MM.1S (cell line): ENCODE measurements at regions not wholly inside any gene's neighbourhood (a gene's known extent, or its start where the extent isn't known, plus 50 kb on each side); places are given as distances from the start of the nearest gene placed in this dataset.

ENCODE experiments used
- CTCF ChIP-seq: fragments of 300-600 bp; sonication (generic); IDR thresholded peaks from 2 replicates; pipeline ENCODE4 v1.5.1; 2016; ENCODE audit warnings: antibody characterized with exemption, low read length, mixed read lengths
- EZH2 ChIP-seq: fragments of 300-600 bp; sonication (generic); optimal IDR thresholded peaks from 2 replicates; pipeline ENCODE3; 2017; ENCODE audit warnings: low read depth, mild to moderate bottlenecking, antibody characterized with exemption, low read length, mixed read lengths
- EZH2phosphoT487 ChIP-seq: fragments of 300-600 bp; sonication (generic); IDR thresholded peaks from 2 replicates; pipeline ENCODE4 v1.6.1; 2018; ENCODE audit warnings: antibody characterized with exemption, low read length

GRCh38 chrX:20495575-20495974 lies 228.9 kb upstream of the RPS6KA3 start:
- TF ChIP-seq CTCF (no peak), EZH2phosphoT487 (no peak), EZH2 (no peak)
